Naive thymus-derived CD8-positive, alpha-beta T cell (primary cell): ENCODE measurements at regions not wholly inside any gene's neighbourhood (a gene's known extent, or its start where the extent isn't known, plus 50 kb on each side); places are given as distances from the start of the nearest gene placed in this dataset.
"Not testable (repeated sequence)": the region's sequence is repeated elsewhere in the genome, so short reads cannot be mapped to it uniquely, and the experiment has no call there.

Experiments used
- ATAC-seq, 2 donors: fragments of 150-1000 bp; cut with Tn5 transposase in 1 of 2; sonication (Bioruptor Pico), chemical (Tn5 transposase) in 1 of 2; 1 replicate in 1 of 2; 2 replicates in 1 of 2; pipeline ENCODE4 v1.10.0; 2021; ENCODE audit warnings: mild to moderate bottlenecking in 2 of 2, moderate library complexity in 2 of 2
- POLR2A ChIA-PET: fragments of 350-600 bp; sonication (Branson Sonifier 250); formaldehyde crosslinking; loops from one replicate; lab custom pipeline; 2021; ENCODE audit warnings: antibody characterized with exemption; lab: Charles Lee
- DNase-seq, 10 donors: peaks; one replicate each; pipeline versions ENCODE4 v3.0.0 to v3.0.0-alpha.2; 2020 to 2022
- H3K27ac Mint-ChIP-seq, 10 donors: one replicate each; pipeline ENCODE4 v1.8.0; 2020 to 2022; ENCODE audit warnings: mild to moderate bottlenecking in 10 of 10, mixed read lengths in 10 of 10, moderate library complexity in 4 of 10, inconsistent platforms in 1 of 10
- H3K27me3 Mint-ChIP-seq, 5 donors: one replicate each; pipeline ENCODE4 v1.8.0; 2021 to 2022; ENCODE audit warnings: mixed read lengths in 5 of 5
- H3K36me3 Mint-ChIP-seq, 3 donors: one replicate each; pipeline ENCODE4 v1.8.0; 2020 to 2022; ENCODE audit warnings: mixed read lengths in 3 of 3, mild to moderate bottlenecking in 2 of 3, inconsistent platforms in 1 of 3
- H3K4me1 Mint-ChIP-seq, 4 donors: one replicate each; pipeline ENCODE4 v1.8.0; 2021 to 2022; ENCODE audit warnings: mixed read lengths in 4 of 4
- H3K4me3 Mint-ChIP-seq, 10 donors: one replicate each; pipeline ENCODE4 v1.8.0; 2020 to 2022; ENCODE audit warnings: mild to moderate bottlenecking in 10 of 10, mixed read lengths in 10 of 10, moderate library complexity in 6 of 10, inconsistent platforms in 1 of 10
- H3K9me3 Mint-ChIP-seq, 9 donors: one replicate each; pipeline ENCODE4 v1.8.0; 2020 to 2022; ENCODE audit warnings: mixed read lengths in 9 of 9, mild to moderate bottlenecking in 3 of 9, inconsistent platforms in 1 of 9, moderate library complexity in 1 of 9

DNA sequence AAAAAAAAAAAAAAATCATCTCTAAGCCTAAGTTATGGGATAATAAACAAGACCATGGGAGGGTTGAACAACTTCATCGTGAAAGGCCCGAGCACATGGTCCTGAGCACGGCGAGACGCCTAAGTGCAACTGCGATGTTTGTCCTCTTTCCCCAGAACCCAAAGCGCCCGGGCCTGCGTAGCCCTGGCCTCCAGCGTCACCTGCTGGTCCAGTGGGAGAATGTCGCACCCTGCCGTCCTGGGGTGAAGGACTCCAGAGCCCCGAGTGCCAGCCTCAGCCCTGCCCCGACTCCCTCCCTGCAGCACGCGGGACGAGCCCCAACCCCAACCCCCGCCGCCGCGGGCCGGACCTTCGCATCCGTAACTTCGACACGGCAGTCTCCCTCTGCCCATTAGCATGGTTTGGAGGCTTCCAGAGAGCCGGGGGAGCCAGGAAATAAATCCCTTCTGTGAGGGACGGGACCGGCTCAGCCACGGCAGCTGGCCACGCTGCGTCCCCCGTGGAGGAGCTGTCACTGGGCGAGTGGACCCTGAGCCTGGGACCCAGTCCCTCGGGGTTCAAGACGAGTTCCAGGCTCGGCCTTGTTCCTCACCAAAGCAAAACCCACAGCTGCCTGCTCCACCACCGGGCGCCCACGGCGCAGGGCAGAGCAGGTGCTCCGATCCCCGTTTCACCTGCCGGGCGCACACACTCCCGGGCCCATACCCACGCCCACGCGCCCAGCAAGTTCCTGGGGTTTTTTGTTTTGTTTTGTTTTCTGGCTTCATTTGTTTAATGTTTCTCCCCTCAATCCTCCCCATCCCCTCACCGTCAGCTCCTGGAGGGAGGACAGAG lies 132.5 kb upstream of the HAND1 start:
- POLR2A ChIA-PET, result no interaction called here
- Mint-ChIP-seq H3K9me3 (peaks cover 0 to 3% (median 0%) of the 10 kb centered on the region in 9 donors), H3K27ac (no peak overlapping the region), H3K4me3 (peak overlapping the region in 9 of 10 donors; percentile 18 to 73 (median 54)), H3K27me3 (peaks cover 15 to 78% (median 45%) of the 10 kb centered on the region in 5 donors), H3K4me1 (peaks cover 2 to 14% (median 8%) of the 10 kb centered on the region in 4 donors), H3K36me3 (no peaks in the 10 kb centered on the region)
- DNase-seq (peak in 9 of 10 donors; percentile 11 to 44 (median 28)), ATAC-seq (peak; percentile 81 to 84)

DNA sequence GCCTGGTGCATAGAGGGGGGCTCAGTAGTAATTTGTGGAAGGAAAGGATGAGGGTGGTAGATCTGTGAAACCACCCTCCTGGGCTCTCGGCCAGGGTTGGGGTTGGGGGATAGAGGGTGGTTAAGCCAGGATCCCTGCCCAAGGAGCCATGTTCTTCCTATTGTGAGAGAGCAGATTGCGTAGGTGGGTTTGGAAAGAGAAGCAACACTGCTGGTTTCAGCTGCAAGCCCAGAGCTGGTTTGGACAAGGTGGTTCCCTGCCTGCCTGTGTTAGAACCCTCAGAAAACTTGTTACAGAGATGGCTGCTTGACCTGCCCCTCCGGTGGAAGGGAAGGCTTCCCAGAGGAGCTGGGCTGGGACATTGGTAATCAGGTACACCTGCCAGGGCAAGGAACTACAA lies 131.2 kb upstream of the HAND1 start:
- DNase-seq (no peak), ATAC-seq (no peak)
- no peaks in the 10 kb centered on the region for H3K36me3 Mint-ChIP-seq
- H3K27me3 Mint-ChIP-seq, result peaks cover 22 to 77% (median 49%) of the 10 kb centered on the region in 5 donors
- peaks cover 0 to 3% (median 0%) of the 10 kb centered on the region in 9 donors for H3K9me3 Mint-ChIP-seq
- H3K27ac Mint-ChIP-seq, result no peak overlapping the region
- POLR2A ChIA-PET, result no interaction called here
- peaks cover 2 to 14% (median 8%) of the 10 kb centered on the region in 4 donors for H3K4me1 Mint-ChIP-seq
- peak overlapping the region in 2 of 10 donors; percentile 6 to 18 for H3K4me3 Mint-ChIP-seq

DNA sequence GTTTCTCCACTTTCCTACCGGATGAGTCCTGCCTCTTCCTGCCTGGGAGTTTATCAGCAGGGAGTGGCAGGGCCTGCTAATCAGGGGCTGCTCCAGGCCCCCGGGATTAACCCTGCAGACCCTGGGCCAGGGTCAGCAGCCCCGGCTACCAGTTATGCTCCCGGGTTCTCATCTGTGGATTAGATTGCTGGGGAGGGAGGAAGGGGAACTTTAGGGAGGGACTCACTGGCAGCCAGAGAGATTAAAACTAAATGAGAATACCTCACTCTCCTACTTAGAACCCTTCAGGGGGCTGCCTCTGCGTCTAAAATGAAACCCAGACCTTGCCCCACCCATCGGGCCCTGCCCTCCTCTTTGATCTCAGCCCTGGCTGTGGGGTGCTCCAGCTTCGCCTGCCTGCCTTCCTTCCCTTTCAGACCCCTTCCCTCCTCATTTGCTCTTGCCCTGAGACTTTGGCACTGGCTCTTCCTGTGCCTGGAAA lies 130.5 kb upstream of the HAND1 start:
- Mint-ChIP-seq H3K4me1 (peaks cover 2 to 14% (median 8%) of the 10 kb centered on the region in 4 donors), H3K27me3 (peaks cover 22 to 81% (median 49%) of the 10 kb centered on the region in 5 donors), H3K9me3 (peaks cover 0 to 3% (median 0%) of the 10 kb centered on the region in 9 donors), H3K4me3 (peak overlapping the region in 1 of 10 donors; percentile 18), H3K27ac (no peak overlapping the region), H3K36me3 (no peaks in the 10 kb centered on the region)
- no peak for DNase-seq
- no peak for ATAC-seq
- POLR2A ChIA-PET, result no interaction called here

DNA sequence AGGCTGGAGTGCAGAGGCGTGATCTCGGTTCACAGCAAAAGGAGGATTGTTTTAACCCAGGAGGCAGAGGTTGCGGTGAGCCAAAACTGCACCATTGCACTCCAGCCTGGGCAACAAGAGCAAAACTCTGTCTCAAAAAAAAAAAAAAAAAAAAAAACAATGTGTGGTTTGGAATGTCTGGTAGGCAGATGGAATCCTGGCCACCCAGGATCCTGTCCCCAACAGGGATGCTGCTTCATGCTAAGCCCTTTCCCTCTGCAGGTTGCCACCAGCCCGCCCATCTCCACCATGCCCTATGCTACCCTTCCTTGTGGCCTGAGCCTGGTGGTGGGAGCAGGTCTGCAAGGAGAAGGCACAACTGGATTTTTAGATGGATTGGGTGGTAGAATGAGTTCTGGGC lies 129.7 kb upstream of the HAND1 start:
- Mint-ChIP-seq H3K27me3 (peaks cover 27 to 83% (median 51%) of the 10 kb centered on the region in 5 donors), H3K4me1 (peaks cover 2 to 14% (median 8%) of the 10 kb centered on the region in 4 donors), H3K27ac (no peak overlapping the region), H3K9me3 (peaks cover 0 to 3% (median 0%) of the 10 kb centered on the region in 9 donors), H3K36me3 (no peaks in the 10 kb centered on the region), H3K4me3 (no peak overlapping the region)
- ATAC-seq (no peak), DNase-seq (no peak)
- POLR2A ChIA-PET, result no interaction called here

DNA sequence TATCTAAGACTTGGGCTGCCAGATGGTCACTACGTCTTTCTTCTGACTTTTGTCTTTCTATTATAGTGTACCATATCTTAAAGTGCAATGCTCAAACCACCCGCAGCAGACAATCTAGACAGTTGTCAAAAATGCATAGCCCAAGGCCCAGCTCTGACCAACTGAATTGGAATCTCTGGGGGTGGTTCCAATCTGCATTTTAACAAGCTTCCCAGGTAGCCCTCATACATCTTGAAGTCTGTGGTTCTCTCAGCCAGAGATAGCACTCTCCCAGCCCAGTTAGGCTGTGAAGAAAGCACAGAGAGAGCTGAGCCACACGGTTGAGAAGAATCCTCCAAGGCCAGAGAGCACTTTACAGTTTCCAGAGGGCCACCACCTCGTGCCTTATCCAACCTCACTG lies 128.2 kb upstream of the HAND1 start:
- DNase-seq (no peak), ATAC-seq (no peak)
- Mint-ChIP-seq H3K36me3 (no peaks in the 10 kb centered on the region), H3K27ac (peak overlapping the region in 1 of 10 donors; percentile 42), H3K9me3 (no peaks in the 10 kb centered on the region), H3K27me3 (peaks cover 29 to 86% (median 43%) of the 10 kb centered on the region in 5 donors), H3K4me1 (peaks cover 1 to 9% (median 2%) of the 10 kb centered on the region in 4 donors), H3K4me3 (no peak overlapping the region)
- POLR2A ChIA-PET, result no interaction called here

DNA sequence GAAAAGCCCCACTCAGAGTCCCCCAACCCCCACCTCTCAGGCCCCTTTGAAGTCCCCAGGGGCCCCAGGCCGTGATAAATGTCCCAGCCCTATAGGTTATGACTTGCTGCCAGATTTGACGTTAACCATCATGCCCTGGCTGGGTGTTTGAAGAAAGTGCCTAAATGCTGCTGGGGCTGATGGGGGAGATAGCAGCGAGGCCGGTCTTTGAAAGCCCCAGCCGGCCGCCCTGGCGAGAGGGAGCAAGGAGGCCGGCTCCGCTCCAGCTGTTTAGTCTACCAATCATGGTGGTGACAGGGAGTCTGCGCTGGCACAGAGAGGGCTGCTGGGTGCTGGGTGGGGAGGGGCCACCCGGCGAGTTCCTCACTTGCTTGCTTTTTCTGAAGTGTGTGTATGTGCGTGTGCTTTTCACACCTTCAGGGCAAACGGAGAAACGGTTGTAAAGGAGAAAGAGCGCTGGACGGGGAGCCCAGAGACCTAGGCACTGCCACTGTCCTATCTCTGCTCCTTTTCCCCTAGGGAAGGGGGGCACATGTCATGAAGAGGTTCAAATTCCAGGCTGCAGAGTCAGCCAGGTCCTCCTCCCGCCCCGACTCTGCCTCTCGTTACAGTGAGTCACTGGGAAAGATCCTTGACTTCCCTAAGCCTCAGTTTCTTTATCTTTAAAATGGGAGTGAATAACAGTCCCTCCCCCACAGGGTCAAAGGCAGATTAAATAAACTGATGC lies 126.1 kb upstream of the HAND1 start:
- DNase-seq, result no peak
- Mint-ChIP-seq H3K27me3 (peaks cover 29 to 80% (median 43%) of the 10 kb centered on the region in 5 donors), H3K4me3 (no peak overlapping the region), H3K4me1 (no peaks in the 10 kb centered on the region), H3K27ac (no peak overlapping the region), H3K36me3 (no peaks in the 10 kb centered on the region), H3K9me3 (peaks cover 0 to 2% (median 0%) of the 10 kb centered on the region in 9 donors)
- POLR2A ChIA-PET, result no interaction called here
- ATAC-seq, result no peak

DNA sequence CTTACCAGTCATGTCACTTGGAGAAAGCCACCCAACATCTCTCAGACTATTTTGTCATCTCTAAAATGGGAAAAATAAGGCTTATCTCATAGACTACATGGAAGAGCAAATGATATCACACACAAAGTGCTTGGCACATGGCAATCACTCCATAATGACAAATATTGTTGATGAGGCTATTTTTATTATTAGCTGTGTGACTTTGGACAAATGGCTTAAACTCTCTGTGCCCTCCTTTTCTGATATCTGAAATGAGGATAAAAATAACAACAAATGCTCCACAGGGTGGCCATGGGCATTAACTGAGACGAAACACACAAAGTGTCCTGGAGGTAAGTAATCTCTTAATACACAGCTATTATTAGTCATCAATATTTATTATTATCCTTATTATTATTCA lies 125.5 kb upstream of the HAND1 start:
- Mint-ChIP-seq H3K4me1 (no peaks in the 10 kb centered on the region), H3K36me3 (no peaks in the 10 kb centered on the region), H3K9me3 (peaks cover 0 to 2% (median 0%) of the 10 kb centered on the region in 9 donors), H3K27ac (no peak overlapping the region), H3K4me3 (no peak overlapping the region), H3K27me3 (peaks cover 25 to 79% (median 42%) of the 10 kb centered on the region in 5 donors)
- ATAC-seq (no peak), DNase-seq (no peak)
- POLR2A ChIA-PET, result no interaction called here

DNA sequence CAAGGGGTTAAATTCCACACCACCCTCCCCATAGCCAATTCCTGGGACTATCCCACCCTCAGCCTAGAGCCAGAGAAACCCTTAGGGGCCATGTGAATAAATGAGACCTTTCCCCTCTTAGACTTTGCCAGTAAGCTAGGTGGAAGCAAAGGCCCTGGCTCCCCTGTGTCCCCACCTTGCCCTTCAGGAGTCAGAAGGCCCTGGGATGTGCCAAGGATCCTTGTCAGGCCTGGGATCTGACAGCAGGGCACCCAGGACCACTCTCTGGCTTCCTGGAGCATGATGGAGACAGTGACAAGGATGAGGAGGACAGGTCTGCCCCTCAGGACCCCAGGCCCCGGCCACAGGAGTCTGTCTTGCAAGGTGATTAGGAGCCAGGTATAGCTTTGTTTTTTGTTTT lies 125.0 kb upstream of the HAND1 start:
- POLR2A ChIA-PET, result no interaction called here
- no peak for DNase-seq
- Mint-ChIP-seq H3K27me3 (peaks cover 28 to 79% (median 46%) of the 10 kb centered on the region in 5 donors), H3K36me3 (no peaks in the 10 kb centered on the region), H3K4me3 (no peak overlapping the region), H3K27ac (no peak overlapping the region), H3K9me3 (peaks cover 0 to 4% (median 0%) of the 10 kb centered on the region in 9 donors), H3K4me1 (no peaks in the 10 kb centered on the region)
- no peak for ATAC-seq

DNA sequence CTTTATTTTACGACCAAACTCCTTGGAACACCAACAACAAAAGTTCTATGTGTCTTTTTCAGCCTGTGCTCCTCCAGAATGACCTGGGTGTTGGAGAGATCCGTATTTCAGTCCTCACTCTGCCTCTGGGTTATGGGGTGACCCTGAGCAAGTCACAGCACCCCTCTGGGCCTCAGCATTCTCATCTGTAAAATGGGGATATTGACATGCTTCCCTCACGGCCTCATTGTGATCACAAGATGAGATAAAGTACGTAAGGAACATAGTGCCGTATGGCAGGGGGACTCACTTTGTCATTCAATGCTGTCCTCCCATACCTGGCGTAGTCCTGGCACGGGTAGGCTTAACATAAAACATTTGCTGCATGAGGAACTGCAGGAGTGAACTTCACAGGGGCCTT lies 123.0 kb upstream of the HAND1 start:
- Mint-ChIP-seq H3K9me3 (peaks cover 0 to 4% (median 0%) of the 10 kb centered on the region in 9 donors), H3K4me3 (no peak overlapping the region), H3K4me1 (no peaks in the 10 kb centered on the region), H3K27ac (no peak overlapping the region), H3K27me3 (peaks cover 32 to 71% (median 43%) of the 10 kb centered on the region in 5 donors), H3K36me3 (no peaks in the 10 kb centered on the region)
- ATAC-seq (no peak), DNase-seq (no peak)
- POLR2A ChIA-PET, result no interaction called here

DNA sequence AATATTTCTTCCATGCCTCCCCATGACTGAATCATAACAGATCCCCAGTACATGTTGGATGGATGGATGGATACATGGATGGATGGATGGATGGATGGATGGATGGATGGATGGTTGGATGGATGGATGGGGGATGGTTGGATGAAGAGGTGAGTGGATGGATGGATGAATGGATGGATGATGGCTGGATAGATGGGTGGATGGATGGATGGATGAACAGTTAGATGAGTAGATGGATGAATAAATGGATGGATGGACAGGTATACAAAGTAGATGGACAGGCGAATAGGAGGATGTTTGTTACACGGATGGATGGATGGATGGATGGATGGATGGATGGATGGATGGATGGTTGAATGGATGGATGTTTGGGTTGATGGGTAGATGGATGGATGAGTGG lies 120.0 kb upstream of the HAND1 start:
- ATAC-seq (no peak), DNase-seq (no peak)
- Mint-ChIP-seq H3K4me1 (no peaks in the 10 kb centered on the region), H3K36me3 (no peaks in the 10 kb centered on the region), H3K9me3 (peaks cover 0 to 4% (median 0%) of the 10 kb centered on the region in 9 donors), H3K27me3 (peaks cover 22 to 44% (median 28%) of the 10 kb centered on the region in 5 donors), H3K27ac (no peak overlapping the region), H3K4me3 (no peak overlapping the region)
- POLR2A ChIA-PET, result no interaction called here

DNA sequence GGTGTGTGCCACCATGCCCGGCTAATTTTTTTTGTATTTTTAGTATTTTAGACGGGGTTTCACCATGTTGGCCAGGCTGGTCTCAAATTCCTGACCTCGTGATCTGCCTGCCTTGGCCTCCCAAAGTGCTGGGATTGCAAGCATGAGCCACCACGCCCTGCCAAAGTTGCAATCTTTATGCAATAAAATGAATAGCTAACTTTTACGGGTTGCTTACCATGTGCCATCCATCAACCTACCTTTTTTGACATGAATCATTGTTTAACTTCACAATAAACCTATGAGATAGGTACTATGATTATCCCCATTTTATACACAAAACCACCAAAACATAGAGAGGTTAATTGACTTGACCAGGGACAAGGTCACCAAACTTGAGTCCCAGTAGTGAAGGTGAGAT lies 118.8 kb upstream of the HAND1 start:
- H3K36me3 Mint-ChIP-seq, DNase-seq, H3K4me3 Mint-ChIP-seq, H3K9me3 Mint-ChIP-seq, H3K4me1 Mint-ChIP-seq, ATAC-seq, H3K27ac Mint-ChIP-seq: not testable (repeated sequence)
- POLR2A ChIA-PET, result interaction anchor here (0.7 kb wide), 1 partner anchor 331 kb away, joined by 3 read pairs; no protein-coding TSS in a partner anchor
- peaks cover 17 to 32% (median 20%) of the 10 kb centered on the region in 5 donors for H3K27me3 Mint-ChIP-seq

DNA sequence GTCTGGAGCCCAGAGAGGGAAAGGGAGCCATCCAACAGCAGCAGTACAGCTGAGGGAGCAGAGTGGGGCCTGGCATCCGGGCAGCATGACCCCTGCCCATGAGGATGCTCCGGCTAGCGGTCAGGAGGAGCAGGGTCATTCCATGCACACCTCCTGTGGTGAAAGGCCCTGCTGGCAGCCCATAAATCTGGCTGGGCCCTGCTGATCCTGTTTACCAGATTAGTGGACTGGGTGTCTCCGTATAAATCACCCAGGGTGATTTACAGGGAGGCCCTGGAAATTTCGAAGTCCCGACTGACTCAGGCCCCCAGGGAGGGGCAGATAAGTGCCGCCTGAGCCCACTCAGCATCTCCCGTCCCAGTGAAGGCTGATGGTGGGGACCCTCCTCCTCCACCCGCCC lies 117.6 kb upstream of the HAND1 start:
- Mint-ChIP-seq H3K27ac (no peak overlapping the region), H3K9me3 (peaks cover 0 to 4% (median 0%) of the 10 kb centered on the region in 9 donors), H3K27me3 (peaks cover 10 to 23% (median 16%) of the 10 kb centered on the region in 5 donors), H3K36me3 (no peaks in the 10 kb centered on the region), H3K4me1 (no peaks in the 10 kb centered on the region), H3K4me3 (no peak overlapping the region)
- POLR2A ChIA-PET, result no interaction called here
- ATAC-seq (no peak), DNase-seq (no peak)

DNA sequence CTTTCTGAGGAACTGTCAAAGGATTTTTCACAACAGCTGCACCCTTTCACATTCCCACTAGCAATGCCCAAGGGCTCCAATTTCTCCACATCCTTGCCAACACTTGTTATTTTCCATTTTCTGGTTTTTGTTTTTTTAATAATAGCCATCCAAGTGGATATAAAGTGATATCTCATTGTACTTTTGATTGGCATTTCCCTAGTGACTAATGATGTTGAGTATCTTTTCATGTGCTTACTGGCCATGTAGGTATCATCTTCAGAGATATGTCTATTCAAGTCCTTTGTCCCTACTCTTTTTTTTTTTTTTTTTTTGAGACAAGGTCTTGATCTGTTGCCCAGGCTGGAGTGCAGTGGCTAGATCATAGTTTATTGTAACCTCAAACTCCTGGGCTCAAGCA lies 115.8 kb upstream of the HAND1 start:
- POLR2A ChIA-PET, result no interaction called here

More for the DNA sequence above, 115.8 kb upstream of the HAND1 start:
- no peak for DNase-seq
- Mint-ChIP-seq H3K27ac (no peak overlapping the region), H3K4me1 (no peaks in the 10 kb centered on the region), H3K27me3 (peaks cover 8 to 18% (median 11%) of the 10 kb centered on the region in 5 donors), H3K36me3 (no peaks in the 10 kb centered on the region), H3K9me3 (peaks cover 0 to 2% (median 0%) of the 10 kb centered on the region in 9 donors), H3K4me3 (no peak overlapping the region)
- ATAC-seq, result no peak
